Midbrain (tissue), 1 donor: ENCODE measurements at regions not wholly inside any gene's neighbourhood (a gene's known extent, or its start where the extent isn't known, plus 50 kb on each side); places are given as distances from the start of the nearest gene placed in this dataset.
"Not testable (repeated sequence)": the region's sequence is repeated elsewhere in the genome, so short reads cannot be mapped to it uniquely, and the experiment has no call there.

Experiments
- DNase-seq: peaks from one replicate; lab custom pipeline; 2025; lab: John Stamatoyannopoulos, UW

DNA sequence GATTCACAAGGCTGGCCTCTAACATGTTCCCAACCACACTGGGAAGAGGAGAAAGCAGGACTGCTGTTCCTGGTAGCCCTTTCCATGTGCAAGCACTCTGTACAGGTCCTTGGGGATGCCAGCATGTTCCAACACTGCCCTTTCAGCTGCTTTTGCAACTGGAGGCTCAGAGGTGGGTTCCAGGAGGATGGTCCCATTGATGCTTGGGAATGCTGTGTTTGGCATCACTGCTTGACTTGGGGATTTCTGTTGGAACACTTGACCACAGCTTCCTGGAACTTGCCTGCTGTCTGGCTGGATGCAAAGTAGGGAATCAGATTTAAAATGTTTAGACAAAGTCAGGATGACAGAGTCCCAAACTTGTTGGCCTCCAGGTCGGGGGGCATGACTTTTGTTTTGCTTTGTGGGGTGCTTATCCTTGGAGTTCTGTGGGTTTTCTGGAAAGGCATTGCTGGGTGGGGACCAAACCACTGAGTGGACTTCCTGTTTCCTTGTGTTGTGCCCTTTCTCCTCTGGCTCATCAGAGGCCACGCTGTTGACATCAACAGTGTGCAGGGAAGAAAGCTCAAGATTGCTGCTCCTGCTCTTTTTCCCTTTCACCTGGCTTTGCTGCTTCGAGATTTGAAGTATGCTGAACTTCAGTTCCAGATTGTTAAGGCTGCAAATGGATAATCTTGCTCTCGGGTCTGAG is 148.5 kb upstream of the RPS23 start:
- DNase-seq: no peak

DNA sequence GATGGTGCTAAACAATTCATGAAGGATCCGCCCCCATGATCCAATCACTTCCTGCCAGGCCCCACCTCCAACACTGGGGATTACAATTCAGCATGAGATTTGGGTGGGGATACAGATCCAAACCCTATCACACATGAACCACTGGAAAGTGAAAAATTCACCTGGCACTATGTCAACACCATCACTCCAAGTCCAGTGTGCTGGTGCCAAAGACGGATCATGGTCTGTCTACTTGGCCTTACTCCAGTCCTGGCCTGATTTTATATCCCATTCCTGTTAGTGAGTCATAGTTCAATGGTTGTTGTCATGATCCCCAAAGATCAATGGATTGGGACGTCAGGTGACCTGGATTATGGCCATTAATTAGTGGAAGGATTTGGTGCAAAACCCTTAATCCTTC is 147.4 kb upstream of the RPS23 start:
- DNase-seq: no peak

DNA sequence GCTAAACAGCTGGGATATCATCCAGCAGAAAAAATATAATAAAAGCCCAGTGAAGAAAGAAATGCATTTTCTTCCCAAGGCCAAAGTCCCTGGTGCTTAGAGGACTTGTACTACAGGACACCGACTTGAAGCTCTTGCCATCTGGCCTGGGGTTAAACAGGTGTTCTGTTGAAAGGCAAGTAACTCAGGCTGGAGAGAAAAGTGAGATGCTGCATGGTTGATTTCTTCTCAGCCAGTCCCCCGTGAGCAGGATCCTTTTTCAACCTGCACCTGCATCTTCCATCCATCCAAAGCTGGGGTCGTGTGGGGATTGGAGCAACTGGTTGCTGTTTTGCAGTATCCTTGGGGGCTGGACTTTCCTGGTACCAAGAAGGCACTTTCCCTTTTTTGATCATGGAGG is 146.1 kb upstream of the RPS23 start:
- DNase-seq: no peak

DNA sequence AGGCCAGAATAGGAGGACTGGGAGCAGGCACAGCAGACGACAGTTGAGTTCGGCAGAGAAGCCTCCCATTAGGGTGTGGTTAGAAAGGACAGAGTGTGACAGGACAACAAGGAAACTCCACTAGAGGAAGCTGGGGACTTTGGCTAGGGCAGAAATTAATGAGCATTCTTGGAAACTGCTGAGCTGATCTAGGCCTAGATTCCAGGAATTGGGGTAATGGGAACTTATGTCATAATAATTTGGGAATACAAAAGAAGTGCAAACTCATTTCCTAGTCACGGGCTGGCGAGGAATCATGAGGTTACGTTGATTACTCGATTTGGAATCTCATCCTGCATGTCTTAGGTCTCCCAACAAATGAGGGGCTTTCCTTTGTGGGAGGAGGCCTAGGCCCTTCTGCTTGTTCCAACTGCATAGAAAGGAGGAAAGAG is 144.6 kb upstream of the RPS23 start:
- DNase-seq: no peak

DNA sequence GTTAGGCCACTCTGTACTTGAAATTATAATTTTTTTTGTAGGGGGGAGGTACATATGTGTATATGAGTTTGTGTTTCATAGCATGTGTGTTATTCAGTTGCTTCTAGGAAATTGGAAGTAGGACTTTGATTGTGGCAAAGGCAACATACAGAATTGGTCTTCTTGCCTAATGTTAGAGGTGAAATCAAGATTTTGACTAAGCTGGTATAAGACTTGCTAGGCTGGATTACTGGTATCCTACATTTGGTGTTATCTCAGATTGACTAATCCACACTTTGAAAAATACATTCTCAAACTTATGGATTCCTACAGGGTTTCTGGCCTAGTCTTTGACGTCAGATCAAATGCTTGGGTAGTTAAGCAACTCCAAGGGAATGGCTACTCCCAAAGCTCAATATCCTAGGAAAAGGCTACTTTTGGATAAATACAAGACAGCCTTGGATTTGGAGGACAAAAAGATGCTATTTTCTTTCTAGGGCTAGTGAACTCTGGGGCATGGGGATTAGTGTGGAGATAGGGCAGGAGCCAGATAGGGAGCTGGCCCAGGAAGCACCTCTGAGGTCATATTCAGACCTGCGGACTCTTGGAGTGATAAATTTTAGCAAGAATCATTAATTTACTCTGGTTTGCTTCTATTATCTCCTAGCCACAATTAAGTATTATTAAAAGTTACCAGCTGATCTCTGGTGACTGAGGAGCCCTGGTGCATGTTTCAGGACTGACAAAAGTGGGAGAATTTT is 144.0 kb upstream of the RPS23 start:
- no peak for DNase-seq

DNA sequence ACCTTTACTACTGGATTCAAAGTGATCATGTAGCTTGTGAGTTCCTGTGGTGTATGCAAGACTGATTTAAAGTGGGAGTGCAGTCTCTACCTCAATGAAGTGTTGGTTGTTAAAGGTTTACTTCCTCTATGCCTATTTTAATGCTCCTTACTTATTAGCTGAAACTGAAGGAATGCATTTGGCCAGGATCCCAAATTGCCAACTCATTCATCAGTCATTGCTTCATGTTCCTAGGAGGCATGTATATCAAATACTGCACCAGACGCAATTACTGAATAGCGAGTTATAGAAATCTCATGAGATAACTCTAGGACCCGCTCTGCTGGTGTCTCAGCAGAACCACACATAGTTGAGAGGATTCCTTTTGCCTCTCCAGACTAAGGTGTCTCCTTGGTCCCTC is 143.0 kb upstream of the RPS23 start:
- no peak for DNase-seq

DNA sequence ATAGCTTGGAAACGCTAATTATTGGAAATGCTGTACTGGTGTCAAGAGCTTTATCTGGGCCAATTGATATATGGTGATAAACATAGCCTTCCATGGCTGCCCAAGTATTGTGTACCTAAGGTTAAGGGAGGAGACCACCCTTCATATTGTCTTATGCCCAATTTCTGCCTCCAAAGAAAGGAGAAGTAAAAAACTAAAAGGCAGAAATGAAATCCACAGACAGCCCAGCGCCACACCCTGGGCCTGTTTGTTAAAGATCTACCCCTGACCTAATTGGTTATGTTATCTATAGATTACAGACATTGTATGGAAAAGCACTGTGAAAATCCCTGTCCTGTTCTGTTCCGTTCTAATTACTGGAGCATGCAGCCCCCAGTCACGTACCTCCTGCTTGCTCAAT is 142.4 kb upstream of the RPS23 start:
- DNase-seq: not testable (repeated sequence)

DNA sequence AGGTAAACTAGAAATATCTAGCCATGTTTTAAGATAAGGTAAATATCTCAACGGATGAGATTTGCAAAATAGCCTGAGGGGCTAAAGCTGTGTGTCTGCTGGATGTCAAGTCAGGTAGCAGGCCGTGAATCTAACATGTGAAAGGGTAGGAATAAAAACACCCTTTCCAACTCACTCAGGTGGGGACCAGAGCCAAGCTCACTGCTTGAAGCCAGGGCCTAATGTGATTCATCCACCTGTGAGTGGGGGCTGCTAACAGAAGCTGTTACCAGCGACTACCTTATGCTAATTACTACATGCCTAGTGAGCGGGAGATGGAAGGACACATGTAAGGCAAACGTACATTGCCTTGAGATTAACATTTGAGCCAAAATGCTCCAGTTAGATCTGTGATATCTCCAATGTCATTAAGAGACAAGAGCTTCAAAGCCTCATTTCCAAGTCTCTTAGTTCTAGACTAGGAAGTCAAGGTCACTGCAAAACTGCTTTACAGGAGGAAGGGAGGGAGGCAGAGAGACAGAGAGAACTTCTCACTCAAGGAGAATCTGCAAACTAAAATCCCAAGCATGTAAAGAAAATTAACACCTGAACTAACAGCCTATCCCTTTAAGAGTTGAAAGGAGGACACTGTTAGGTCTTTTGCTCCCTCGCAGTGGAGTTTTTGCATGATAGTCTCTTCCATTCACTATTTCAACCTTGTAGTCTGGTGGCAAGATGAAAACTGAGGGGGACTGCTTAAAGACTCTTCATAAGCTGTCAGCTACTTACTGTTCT is 141.6 kb upstream of the RPS23 start:
- DNase-seq: no peak

DNA sequence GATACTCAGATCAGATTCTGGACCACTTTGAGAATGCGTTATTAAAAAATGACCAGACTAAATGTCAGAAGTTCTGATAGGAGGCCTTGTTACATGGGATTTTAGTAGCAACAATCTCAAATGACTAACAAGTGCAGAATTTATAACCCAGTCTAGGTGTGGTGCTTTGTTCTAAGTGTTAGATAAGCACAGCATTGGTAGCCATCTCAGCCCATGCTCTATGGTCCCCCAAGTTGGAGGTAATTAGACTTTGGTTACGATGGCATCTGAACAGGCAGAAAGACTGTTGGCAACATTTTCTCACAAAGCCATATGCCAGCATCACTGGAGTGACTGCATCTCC is 140.4 kb upstream of the RPS23 start:
- no peak for DNase-seq

DNA sequence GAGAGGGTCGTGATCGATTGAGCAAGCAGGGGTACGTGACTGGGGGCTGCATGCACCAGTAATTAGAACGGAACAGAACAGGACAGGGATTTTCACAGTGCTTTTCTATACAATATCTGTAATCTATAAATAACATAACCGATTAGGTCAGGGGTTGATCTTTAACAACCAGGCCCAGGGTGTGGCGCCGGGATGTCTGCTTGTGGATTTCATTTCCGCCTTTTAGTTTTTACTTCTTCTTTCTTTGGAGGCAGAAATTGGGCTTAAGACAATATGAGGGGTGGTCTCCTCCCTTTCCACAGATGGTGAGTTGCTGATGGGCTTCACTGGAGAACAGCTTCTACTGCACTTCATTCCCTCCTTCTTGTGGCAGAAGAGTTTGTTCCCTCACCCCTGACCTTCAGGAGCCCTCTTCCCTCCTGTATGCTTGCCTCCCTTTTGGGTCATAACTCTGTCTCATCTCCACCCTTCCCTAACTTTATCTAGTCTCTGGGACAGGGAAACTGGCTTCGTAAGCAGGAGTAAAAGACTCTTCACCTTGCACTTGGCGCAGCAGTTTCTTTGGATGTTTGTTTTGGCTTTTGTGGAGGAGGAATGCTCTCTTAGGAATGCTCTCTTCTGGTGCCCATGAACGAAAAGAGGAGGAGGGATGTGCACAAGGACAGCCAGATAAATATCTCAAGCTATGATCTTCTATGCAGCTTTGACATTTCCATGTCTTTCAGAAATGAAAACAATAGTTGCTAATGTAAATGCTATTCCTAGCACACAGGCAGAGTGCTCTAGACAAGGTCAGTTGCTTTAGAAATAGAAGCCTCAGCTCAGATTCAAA is 139.8 kb upstream of the RPS23 start:
- no peak for DNase-seq

DNA sequence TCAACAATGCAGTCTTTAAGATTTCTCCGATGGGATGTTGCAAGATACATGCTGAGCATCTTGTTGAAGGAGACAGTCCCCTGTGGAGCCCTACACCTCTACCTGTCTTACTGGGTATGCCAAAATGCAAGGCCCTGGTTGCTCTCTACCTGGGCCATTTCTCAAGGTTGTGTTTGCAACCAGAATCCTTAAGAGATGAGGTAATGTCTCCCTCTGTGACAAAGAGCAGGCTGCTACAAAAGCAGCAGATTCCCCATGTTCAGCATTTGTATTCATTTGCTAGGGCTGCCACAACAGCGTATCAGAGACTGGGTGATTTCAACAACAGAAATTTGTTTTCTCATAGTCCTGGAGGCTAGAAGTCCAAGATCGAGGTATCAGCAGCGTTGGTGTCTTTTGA is 138.4 kb upstream of the RPS23 start:
- no peak for DNase-seq

DNA sequence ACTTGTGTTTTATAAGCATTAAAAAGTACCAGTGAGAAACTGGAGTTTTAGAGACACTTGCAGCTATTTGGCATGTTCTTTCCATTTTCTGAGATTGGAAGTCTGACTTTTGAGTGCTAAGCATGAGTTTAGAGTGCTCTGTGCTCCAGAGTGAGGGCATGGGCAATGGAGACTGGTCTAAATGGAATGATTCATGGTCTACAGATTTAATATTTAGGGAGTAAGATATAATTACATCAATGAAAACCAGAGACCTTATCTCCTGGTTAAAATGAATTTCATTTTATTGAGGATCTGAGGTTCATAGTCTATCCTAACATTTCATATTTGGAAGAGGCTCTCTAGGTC is 135.9 kb upstream of the RPS23 start:
- DNase-seq: no peak

DNA sequence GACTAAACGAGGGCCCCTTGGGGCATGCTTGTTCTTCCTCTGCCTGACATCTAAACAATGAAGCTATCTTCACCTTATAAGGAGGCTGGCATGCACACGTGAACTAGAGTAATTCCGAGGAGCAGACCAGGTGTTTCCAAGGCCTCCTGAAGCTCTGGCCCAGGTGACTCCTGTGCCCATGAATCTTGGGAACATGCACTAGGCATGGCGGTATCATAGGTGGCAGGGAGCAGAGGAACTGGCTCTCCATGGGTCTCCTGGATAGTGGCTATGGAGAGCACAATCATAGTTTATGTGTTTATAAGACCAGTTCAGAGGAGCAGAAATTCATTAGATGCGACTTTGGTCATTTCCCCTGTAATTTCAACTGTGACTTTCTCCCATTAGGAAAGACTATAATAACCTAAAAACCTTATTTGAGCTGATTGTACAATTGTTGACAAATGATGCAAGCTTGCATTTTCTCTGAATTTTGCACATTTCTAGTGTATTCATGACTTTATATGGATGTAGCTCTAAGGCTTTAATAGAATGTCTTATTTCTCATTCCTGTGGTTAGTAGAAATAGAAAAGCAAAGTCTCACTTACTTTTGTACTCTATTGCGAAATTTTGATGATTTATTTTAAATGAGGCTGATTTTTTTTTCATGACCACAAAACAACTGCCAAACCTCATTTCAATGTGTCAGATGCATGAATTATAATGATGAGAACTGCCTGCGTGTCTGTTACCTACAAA is 135.3 kb upstream of the RPS23 start:
- DNase-seq: no peak

DNA sequence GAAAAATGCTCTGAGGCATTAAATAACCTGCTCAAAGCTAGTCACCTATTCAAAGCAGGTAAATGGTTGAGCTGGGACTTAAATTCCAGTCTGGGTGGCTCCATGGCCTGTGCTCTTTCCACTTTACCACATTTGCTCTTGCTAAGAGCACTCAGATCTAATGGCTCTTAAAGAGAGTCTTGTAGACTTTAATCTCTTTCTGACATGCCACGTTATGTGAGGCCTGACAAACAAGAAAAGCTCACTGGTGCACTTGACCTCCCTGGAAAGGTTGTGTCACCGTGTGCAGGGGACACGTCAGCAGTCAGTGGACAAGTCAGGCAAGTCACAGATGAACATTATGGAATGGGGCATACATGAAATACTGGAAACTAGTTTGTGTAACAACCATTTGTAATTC is 129.9 kb upstream of the RPS23 start:
- no peak for DNase-seq

DNA sequence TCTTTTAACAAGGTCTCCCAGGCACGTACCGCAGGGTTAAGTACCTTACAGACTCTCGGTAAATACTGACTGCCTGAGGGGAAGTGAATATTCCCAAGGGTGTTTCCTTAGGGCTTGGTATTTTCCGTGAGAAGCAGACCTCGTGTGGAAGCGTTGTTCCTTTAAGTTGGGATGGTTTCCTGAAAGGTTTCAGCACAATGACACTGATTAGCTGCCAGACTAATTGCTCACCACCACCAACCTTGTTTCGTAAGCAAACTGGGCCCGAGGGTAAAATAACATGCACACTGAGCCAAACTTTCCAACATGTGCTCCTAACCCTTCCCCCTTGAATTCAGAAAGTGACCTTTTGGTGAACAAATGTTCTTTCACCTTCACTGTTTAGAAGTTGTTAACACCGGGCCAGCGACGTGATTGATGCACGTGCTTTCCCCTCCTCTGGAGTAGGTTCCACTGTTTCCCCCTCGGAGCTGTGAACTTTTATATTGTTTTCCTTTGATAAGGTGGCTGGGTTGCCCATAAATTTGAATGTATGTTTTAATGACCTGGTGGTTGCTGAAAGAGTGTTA is 128.1 kb upstream of the RPS23 start:
- no peak for DNase-seq

DNA sequence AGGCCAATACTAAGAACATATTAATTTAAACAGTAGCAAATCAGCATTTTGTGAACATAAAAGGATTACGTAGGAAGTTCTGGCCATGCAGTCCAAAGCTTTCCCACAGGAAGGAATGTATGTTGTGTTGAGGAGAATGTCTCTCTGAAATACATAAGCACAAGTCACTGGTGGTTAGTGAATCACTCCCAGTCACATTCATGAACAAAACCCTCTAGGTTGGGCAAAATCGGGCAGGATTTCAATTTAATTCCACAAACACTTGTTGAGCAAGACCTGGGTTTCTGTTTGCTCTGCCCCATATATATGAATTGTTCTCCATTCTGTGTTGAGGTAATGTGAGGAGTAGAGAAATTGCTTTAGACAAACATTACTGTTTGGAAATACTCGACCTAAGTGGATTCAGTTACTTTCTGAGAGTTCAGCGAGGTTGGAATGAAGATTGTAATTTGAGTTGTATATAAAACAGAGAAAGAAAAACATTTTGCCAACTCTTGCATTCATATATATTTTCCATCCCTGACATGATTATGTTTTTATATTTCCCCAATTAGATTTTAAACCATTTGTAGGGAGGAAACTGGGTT is 127.6 kb upstream of the RPS23 start:
- no peak for DNase-seq

DNA sequence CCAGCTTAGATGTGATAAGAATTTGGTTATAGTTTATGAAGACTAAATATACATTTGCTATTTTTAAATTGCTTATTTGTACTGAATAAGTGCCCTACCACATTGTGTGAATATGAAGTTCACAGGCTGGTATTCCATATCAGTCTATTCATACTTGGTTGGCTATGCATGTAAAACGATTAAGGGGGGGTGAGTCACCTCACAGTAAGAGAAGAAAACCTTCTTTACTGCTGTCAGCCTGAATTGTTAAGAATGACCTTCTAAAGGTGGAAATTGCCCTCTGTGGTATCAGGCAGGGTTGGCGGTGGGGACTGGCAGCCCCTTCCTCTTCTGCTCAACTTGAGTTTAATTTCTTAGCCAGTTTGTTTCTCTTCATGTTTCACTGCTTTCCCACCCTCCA is 127.0 kb upstream of the RPS23 start:
- no peak for DNase-seq

DNA sequence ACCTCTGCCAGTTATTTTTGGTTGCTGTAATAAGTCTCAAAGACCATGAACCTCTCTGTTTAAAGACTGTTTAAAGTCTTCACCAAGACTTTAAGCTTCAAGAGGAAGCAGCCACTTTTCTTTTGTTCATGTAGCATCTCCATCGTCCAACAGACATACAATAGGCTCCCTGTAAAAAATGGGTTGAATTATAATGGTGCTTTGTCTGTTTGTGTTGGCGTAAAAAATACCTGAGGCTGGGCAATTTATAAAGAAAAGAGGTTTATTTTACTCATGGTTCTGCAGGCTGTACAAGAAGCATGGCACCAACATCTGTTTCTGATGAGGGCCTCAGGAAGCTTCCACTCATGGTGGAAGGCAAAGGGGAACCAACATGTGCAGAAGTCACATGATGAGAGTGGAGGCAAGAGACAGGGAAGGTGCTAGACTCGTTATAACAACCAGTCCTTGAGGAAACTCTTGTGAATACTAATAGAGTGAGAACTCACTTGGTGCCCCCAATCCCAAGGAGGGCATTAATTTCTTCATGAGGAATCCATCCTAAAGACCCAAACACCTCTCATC is 126.3 kb upstream of the RPS23 start:
- DNase-seq: no peak

DNA sequence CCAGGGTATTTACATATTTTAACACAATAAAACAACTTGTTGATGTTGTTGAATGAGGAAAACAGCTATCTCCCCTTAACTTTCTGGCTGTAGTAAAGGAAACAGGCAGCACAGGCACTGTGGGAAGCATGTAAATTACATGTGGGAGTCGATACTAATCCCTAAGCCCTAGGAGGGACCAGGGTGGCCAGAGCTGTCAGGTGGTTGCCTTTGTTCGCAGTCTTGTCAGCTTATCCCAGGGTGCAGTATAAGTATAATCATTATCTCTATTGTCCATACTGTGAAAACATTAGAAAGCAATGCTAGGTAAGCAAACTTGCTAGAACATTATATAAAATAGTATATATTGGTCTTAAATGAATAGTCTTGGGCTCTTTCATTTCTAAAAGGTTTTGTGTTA is 125.6 kb upstream of the RPS23 start:
- no peak for DNase-seq

DNA sequence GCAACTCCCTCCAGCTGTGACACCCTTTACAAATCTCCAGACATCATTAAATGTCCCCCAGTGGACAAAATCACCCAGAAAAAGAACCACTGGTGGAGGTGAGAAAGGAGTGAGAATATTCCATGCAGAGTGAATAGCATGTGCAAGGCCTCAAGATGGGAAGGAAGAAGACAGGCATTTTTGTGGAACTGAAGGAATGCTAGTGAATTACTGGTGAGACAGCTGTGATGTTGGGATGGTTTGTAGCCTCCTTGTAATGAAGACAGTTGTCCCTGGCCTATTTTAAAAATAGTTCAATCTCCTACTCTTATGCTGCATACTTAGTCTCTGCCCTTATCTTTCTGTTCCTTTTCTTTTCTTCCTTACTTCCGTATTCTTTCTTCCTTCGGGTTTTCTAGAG is 124.9 kb upstream of the RPS23 start:
- DNase-seq: no peak

DNA sequence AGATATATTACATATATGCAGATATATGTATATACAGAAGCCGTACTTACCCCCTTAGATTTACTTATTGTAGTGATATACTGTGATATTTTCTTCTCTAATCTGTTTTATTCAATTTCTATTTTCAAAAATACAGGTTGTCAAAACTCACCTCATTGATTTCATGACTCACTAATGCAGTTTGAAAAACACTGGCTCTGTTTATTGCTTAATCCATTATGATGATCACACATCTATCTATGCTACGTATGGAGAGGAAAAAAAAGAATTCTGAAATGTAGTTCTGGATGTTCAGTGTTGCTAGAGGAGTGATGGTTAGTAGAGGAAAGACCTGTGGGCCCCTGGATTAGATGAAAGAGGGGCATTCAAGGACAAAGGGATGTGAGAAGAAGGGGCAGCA is 121.0 kb upstream of the RPS23 start:
- no peak for DNase-seq
